ENCODE measurements at regions not wholly inside any gene's neighbourhood (a gene's known extent, or its start where the extent isn't known, plus 50 kb on each side); places are given as distances from the start of the nearest gene placed in this dataset.

- Histone ChIP-seq H3K27ac (ENCODE audit: low read depth in 1 of 2, low read length in 2 of 2) (no peak overlapping the region), H3K9me3 (ENCODE audit: control insufficient read depth in 4 of 4, low read length in 3 of 4) (peaks cover 0 to 1% (median 0%) of the 10 kb centered on the region in 4 donors), H3K9ac (ENCODE audit: low read depth in 1 of 2, low read length in 2 of 2) (no peak overlapping the region), H3K4me3 (ENCODE audit: low read depth in 1 of 3, low read length in 3 of 3) (no peak overlapping the region), H3K4me1 (ENCODE audit: control insufficient read depth in 4 of 4, insufficient read depth in 4 of 4, low read length in 3 of 4) (peaks cover 0 to 13% (median 3%) of the 10 kb centered on the region in 4 donors), H3K36me3 (ENCODE audit: control insufficient read depth in 4 of 4, insufficient read depth in 3 of 4, low read depth in 1 of 4, low read length in 3 of 4) (no peaks in the 10 kb centered on the region), H3K27me3 (ENCODE audit: control insufficient read depth in 4 of 4, insufficient read depth in 4 of 4, low read length in 3 of 4) (no peaks in the 10 kb centered on the region)
- TF ChIP-seq RAD21 (IDR thresholded peaks at IDR 0.05): peak in 1 of 2 donors; percentile 20
- TF ChIP-seq GABPA (IDR thresholded peaks at IDR 0.05 in 1 of 2, conservative IDR thresholded peaks at IDR 0.05 in 1 of 2): no peak
- peak in 1 of 2 donors; percentile 21 for TF ChIP-seq HNF4A (conservative IDR thresholded peaks at IDR 0.05)
- TF ChIP-seq EGR1 (IDR thresholded peaks at IDR 0.05; ENCODE audit: low read depth in 2 of 2): no peak
- no peak for TF ChIP-seq RXRA (IDR thresholded peaks at IDR 0.05)
- TF ChIP-seq, protein P1, sequence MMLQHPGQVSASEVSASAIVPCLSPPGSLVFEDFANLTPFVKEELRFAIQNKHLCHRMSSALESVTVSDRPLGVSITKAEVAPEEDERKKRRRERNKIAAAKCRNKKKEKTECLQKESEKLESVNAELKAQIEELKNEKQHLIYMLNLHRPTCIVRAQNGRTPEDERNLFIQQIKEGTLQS (IDR thresholded peaks at IDR 0.05): no peak
- no peak for TF ChIP-seq SP1 (IDR thresholded peaks at IDR 0.05)
- no peak for TF ChIP-seq FOXA1 (IDR thresholded peaks at IDR 0.05)
- no peak for TF ChIP-seq TAF1 (conservative IDR thresholded peaks at IDR 0.05)
- WGBS: 73% methylated on average over 1 of the region's 1 CpG
- no peak for DNase-seq (ENCODE audit: low spot score)
Measured at GRCh38 chr2:43171789-43172188, 54.6 kb downstream of the ZFP36L2 start.

- Histone ChIP-seq H3K4me3 (ENCODE audit: low read depth in 1 of 3, low read length in 3 of 3) (no peak overlapping the region), H3K27ac (ENCODE audit: low read depth in 1 of 2, low read length in 2 of 2) (no peak overlapping the region), H3K9me3 (ENCODE audit: control insufficient read depth in 4 of 4, low read length in 3 of 4) (peaks cover 0 to 1% (median 0%) of the 10 kb centered on the region in 4 donors), H3K9ac (ENCODE audit: low read depth in 1 of 2, low read length in 2 of 2) (no peak overlapping the region), H3K36me3 (ENCODE audit: control insufficient read depth in 4 of 4, insufficient read depth in 3 of 4, low read depth in 1 of 4, low read length in 3 of 4) (no peaks in the 10 kb centered on the region), H3K27me3 (ENCODE audit: control insufficient read depth in 4 of 4, insufficient read depth in 4 of 4, low read length in 3 of 4) (no peaks in the 10 kb centered on the region), H3K4me1 (ENCODE audit: control insufficient read depth in 4 of 4, insufficient read depth in 4 of 4, low read length in 3 of 4) (peaks cover 0 to 11% (median 3%) of the 10 kb centered on the region in 4 donors)
- 84% methylated on average over 21 of the region's 21 CpGs for WGBS
- no peak for TF ChIP-seq RAD21 (IDR thresholded peaks at IDR 0.05)
- TF ChIP-seq RXRA (IDR thresholded peaks at IDR 0.05): no peak
- no peak for TF ChIP-seq HNF4A (conservative IDR thresholded peaks at IDR 0.05)
- TF ChIP-seq SP1 (IDR thresholded peaks at IDR 0.05): no peak
- TF ChIP-seq MAX (IDR thresholded peaks at IDR 0.05): no peak
- TF ChIP-seq, protein P2, sequence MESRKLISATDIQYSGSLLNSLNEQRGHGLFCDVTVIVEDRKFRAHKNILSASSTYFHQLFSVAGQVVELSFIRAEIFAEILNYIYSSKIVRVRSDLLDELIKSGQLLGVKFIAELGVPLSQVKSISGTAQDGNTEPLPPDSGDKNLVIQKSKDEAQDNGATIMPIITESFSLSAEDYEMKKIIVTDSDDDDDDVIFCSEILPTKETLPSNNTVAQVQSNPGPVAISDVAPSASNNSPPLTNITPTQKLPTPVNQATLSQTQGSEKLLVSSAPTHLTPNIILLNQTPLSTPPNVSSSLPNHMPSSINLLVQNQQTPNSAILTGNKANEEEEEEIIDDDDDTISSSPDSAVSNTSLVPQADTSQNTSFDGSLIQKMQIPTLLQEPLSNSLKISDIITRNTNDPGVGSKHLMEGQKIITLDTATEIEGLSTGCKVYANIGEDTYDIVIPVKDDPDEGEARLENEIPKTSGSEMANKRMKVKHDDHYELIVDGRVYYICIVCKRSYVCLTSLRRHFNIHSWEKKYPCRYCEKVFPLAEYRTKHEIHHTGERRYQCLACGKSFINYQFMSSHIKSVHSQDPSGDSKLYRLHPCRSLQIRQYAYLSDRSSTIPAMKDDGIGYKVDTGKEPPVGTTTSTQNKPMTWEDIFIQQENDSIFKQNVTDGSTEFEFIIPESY (IDR thresholded peaks at IDR 0.05): no peak
- TF ChIP-seq, protein P3, sequence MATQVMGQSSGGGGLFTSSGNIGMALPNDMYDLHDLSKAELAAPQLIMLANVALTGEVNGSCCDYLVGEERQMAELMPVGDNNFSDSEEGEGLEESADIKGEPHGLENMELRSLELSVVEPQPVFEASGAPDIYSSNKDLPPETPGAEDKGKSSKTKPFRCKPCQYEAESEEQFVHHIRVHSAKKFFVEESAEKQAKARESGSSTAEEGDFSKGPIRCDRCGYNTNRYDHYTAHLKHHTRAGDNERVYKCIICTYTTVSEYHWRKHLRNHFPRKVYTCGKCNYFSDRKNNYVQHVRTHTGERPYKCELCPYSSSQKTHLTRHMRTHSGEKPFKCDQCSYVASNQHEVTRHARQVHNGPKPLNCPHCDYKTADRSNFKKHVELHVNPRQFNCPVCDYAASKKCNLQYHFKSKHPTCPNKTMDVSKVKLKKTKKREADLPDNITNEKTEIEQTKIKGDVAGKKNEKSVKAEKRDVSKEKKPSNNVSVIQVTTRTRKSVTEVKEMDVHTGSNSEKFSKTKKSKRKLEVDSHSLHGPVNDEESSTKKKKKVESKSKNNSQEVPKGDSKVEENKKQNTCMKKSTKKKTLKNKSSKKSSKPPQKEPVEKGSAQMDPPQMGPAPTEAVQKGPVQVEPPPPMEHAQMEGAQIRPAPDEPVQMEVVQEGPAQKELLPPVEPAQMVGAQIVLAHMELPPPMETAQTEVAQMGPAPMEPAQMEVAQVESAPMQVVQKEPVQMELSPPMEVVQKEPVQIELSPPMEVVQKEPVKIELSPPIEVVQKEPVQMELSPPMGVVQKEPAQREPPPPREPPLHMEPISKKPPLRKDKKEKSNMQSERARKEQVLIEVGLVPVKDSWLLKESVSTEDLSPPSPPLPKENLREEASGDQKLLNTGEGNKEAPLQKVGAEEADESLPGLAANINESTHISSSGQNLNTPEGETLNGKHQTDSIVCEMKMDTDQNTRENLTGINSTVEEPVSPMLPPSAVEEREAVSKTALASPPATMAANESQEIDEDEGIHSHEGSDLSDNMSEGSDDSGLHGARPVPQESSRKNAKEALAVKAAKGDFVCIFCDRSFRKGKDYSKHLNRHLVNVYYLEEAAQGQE (IDR thresholded peaks at IDR 0.05): no peak
- no peak for TF ChIP-seq YY1 (IDR thresholded peaks at IDR 0.05)
- TF ChIP-seq FOXA2 (IDR thresholded peaks at IDR 0.05): no peak
- TF ChIP-seq GABPA (IDR thresholded peaks at IDR 0.05 in 1 of 2, conservative IDR thresholded peaks at IDR 0.05 in 1 of 2): no peak
- TF ChIP-seq JUND (IDR thresholded peaks at IDR 0.05): no peak
- no peak for TF ChIP-seq CTCF (IDR thresholded peaks at IDR 0.05; ENCODE audit: low read depth, low read length, missing input control)
- TF ChIP-seq FOXA1 (IDR thresholded peaks at IDR 0.05): no peak
- DNase-seq (ENCODE audit: low spot score): no peak
Measured at GRCh38 chr2:43170405-43171105, 55.9 kb downstream of the ZFP36L2 start.

Data from liver (tissue), 8 donors.